Hepatocyte (in vitro differentiated cells): ENCODE measurements at regions not wholly inside any gene's neighbourhood (a gene's known extent, or its start where the extent isn't known, plus 50 kb on each side); places are given as distances from the start of the nearest gene placed in this dataset.

Experiments used
- CTCF ChIP-seq: fragments of 200-600 bp; sonication (generic); IDR thresholded peaks from 2 replicates; pipeline ENCODE4 v1.5.1; 2016; ENCODE audit warnings: antibody characterized with exemption, mild to moderate bottlenecking; ENCODE audit not compliant: poor library complexity
- EZH2 ChIP-seq: fragments of 200-600 bp; sonication (generic); IDR thresholded peaks from 2 replicates; pipeline ENCODE4 v1.6.1; 2016; ENCODE audit warnings: antibody characterized with exemption, mild to moderate bottlenecking, borderline replicate concordance

DNA sequence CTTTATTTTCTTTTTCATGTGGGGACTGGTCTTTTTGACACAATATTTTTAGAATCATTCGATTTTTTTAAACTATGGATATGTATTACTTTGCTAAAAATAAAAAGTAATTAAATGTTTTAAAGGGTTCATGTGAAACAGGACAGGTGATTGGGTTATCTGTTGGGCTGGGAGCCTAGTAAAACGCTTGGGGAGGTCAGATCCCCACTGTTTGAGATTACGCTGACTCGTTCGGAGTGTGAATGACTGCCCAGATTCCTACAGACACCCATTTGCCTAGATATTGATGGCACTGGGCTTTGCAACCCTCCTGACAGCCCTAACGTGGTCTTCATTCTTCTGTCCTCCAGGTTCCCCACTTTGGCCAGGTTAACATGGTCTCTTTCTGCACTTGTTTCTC is 62.9 kb upstream of the UBASH3B start:
- TF ChIP-seq CTCF (no peak), EZH2 (no peak)
